IPS-18c (cell line): ENCODE measurements at regions not wholly inside any gene's neighbourhood (a gene's known extent, or its start where the extent isn't known, plus 50 kb on each side); places are given as distances from the start of the nearest gene placed in this dataset.
"Not testable (repeated sequence)": the region's sequence is repeated elsewhere in the genome, so short reads cannot be mapped to it uniquely, and the experiment has no call there.

Experiments used
- H3K4me3 ChIP-seq: 2 replicates; pipeline ENCODE4 v1.7.0; 2013; ENCODE audit warnings: low read depth, mild to moderate bottlenecking, low read length, moderate library complexity; ENCODE audit not compliant: insufficient read depth
- H3K9me3 ChIP-seq: one replicate; pipeline ENCODE4 v1.6.1; 2013; ENCODE audit warnings: mild to moderate bottlenecking, low read length, moderate library complexity; ENCODE audit not compliant: control insufficient read depth, insufficient read depth

DNA sequence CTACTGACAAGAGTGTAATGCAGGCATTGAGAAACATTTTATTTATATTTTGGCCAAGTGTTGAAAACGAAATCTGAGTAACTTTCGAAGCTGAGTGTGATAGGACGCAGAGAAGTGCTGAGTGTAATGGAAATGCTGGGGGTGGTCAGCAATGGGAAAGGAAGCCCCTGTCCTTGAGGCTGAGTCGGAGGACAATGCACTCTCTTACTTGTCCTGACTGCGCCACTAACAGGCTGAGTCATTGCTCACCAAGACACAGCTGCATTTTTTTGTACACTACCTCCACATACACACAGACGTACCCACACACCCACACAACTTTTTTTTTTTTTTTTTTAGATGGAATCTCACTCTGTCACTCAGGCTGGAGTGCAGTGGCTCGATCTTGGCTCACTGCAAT is 637.7 kb downstream of the SLCO4C1 start:
- H3K4me3 ChIP-seq, result no peak overlapping the region
- no peaks in the 10 kb centered on the region for H3K9me3 ChIP-seq

DNA sequence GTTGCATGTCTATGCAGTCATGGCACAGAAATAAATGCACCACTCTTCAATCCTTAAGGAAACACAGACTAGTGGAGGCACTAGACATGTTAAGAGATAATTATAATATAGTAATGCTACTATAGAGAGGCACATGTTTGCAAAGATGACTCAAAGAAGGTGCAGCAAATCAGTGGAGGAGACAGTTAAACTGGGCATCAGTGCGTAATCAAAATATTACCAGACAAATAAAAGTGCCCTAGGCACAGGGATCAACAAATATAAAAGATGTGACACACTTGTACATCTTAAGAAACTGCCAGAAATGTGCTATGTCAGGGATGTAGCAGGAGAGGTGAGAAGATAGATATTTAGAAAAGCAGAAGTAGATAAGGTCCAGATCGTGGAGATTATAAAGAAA is 642.1 kb downstream of the SLCO4C1 start:
- Histone ChIP-seq H3K4me3 (no peak overlapping the region), H3K9me3 (no peaks in the 10 kb centered on the region)

- Histone ChIP-seq H3K4me3 (no peak overlapping the region), H3K9me3 (no peaks in the 10 kb centered on the region)
Measured at GRCh38 chr5:101647861-101648260, 648.2 kb downstream of the SLCO4C1 start.

DNA sequence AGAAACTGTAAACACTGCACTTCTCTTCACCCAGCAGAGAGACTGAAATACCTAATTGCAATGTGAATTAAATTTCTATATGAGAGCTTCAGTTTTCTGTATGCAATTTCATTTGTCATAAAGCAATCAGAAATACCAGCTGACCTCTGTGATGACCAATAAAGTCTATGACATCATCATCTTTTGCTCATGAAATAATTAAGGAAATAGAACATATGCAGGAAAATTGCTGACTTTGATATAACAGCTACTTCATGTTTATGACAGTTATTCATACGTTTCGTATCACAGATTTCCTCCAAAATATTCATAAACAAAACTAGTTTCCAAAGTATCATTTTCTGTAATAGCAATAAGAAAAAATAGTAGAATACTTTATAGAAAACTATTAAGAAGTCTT is 652.3 kb downstream of the SLCO4C1 start:
- Histone ChIP-seq H3K9me3 (no peaks in the 10 kb centered on the region), H3K4me3 (no peak overlapping the region)

- Histone ChIP-seq H3K4me3 (no peak overlapping the region), H3K9me3 (no peaks in the 10 kb centered on the region)
Measured at GRCh38 chr5:101637599-101637998, 658.5 kb downstream of the SLCO4C1 start.

DNA sequence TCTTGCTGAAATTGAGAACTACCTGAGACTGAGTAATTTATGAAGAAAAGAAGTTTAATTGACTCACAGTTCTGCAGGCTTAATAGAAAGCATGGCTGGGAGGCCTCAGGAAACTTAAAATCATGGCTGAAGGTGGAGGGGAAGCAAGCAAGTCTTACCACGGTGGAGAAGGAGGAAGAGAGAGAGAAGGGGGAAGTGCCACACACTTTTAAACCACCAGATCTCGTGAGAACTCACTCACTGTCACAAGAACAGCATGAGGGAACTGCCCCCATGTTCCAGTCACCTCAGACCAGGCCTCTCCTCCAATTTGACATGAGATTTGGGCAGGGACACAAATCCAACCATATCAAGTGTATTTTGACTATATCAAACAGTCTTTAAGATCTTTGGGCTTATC is 668.3 kb downstream of the SLCO4C1 start:
- H3K9me3 ChIP-seq, H3K4me3 ChIP-seq: not testable (repeated sequence)

DNA sequence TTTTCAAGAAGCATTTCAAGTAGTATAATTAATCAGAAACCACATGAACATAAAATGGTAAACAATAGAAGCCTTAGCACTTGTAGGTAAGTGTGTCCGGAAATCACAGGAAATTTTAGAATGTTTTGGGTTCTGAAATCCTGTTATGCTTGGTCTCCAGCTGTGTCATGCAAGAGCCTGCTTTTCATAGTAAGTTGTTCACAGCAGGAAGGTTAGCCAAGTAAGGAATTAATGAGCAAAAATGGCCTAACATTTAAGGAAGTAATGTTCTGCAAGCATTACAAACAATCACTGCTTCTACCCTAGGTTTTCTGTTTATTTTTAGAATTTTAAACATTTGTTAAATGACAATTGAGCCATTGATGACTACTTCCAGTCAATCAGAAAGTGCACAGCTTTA is 669.5 kb downstream of the SLCO4C1 start:
- no peak overlapping the region for H3K4me3 ChIP-seq
- no peaks in the 10 kb centered on the region for H3K9me3 ChIP-seq

GRCh38 chr5:101611039-101611438 is 685.0 kb downstream of the SLCO4C1 start:
- Histone ChIP-seq H3K9me3 (peaks cover 2% of the 10 kb centered on the region), H3K4me3 (no peak overlapping the region)

GRCh38 chr5:101608322-101608721 is 687.8 kb downstream of the SLCO4C1 start:
- Histone ChIP-seq H3K9me3 (peaks cover 2% of the 10 kb centered on the region), H3K4me3 (no peak overlapping the region)

DNA sequence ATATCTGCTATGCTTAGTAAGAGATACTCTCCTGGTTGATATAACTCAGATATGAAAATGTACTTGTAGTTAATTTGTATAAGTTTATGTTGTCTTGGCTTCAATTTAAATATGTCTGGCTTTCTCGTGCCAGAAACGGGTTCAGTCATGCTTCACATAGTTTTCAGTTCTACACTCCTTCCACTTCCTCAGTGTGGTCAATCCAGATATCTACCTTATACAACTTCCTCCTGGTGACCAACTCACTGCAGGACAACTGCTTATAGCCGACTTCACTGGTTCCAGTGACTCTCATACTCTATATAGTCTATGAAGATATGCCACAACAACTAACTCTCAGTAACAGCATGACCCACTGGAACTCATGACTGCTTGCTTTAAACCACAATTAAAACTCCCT is 690.4 kb downstream of the SLCO4C1 start:
- H3K4me3 ChIP-seq, result no peak overlapping the region
- H3K9me3 ChIP-seq, result peaks cover 2% of the 10 kb centered on the region

- no peak overlapping the region for H3K4me3 ChIP-seq
Measured at GRCh38 chr5:101600614-101601013, 695.5 kb downstream of the SLCO4C1 start.

DNA sequence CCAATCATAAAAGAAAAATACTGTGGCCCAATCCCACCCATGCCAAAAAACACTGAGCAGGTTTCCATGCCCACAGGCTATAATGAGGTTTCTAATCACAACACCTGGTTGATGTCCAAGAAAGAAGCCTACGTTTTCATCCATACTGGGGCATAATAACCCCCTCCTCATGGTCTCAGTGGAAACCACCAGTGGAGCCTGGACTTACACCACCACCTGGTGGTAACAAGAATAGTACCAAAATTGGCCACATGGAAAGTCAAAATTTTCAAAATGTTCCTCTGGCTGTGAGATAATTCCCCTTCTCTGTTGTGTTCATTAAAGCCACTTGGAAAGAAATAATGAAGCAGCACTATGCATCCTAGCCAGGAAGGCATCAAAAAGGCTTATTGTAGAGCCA is 687.3 kb upstream of the ST8SIA4 start:
- Histone ChIP-seq H3K9me3 (no peaks in the 10 kb centered on the region), H3K4me3 (no peak overlapping the region)

More at GRCh38 chr5:101600614-101601013, 695.5 kb downstream of the SLCO4C1 start:
- H3K9me3 ChIP-seq, result no peaks in the 10 kb centered on the region

GRCh38 chr5:101585366-101585765 is 682.3 kb upstream of the ST8SIA4 start:
- H3K4me3 ChIP-seq, result no peak overlapping the region
- H3K9me3 ChIP-seq, result no peaks in the 10 kb centered on the region

GRCh38 chr5:101580591-101580990 is 677.5 kb upstream of the ST8SIA4 start:
- Histone ChIP-seq H3K4me3 (no peak overlapping the region), H3K9me3 (no peaks in the 10 kb centered on the region)

- no peak overlapping the region for H3K4me3 ChIP-seq
- no peaks in the 10 kb centered on the region for H3K9me3 ChIP-seq
Measured at GRCh38 chr5:101574017-101574416, 670.9 kb upstream of the ST8SIA4 start.

DNA sequence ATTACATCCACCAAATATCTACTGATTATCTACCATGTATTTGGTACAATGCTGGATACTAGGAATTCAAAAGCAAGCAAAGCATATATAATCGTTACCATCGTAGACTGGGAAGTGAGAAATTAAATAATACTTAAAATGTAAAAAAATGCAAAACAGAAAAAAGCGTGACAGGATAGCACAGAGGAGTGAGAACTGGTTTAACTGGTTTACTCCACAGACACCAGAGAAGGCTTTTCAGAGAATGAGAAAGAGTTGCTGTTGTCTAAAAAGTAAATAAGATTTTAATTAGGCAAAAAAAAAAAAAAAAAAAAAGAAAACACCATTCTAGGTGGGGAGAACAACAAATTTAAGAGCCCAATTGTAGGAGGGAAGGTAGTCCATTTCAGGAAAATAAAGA is 657.9 kb upstream of the ST8SIA4 start:
- H3K4me3 ChIP-seq, result no peak overlapping the region

GRCh38 chr5:101543780-101544179 is 640.7 kb upstream of the ST8SIA4 start:
- no peak overlapping the region for H3K4me3 ChIP-seq
- H3K9me3 ChIP-seq, result no peaks in the 10 kb centered on the region

More for the DNA sequence above, 657.9 kb upstream of the ST8SIA4 start:
- no peaks in the 10 kb centered on the region for H3K9me3 ChIP-seq

- H3K4me3 ChIP-seq, result no peak overlapping the region
- peaks cover 2% of the 10 kb centered on the region for H3K9me3 ChIP-seq
Measured at GRCh38 chr5:101539315-101539714, 636.2 kb upstream of the ST8SIA4 start.

GRCh38 chr5:101535626-101536025 is 632.5 kb upstream of the ST8SIA4 start:
- H3K4me3 ChIP-seq, result no peak overlapping the region
- peaks cover 2% of the 10 kb centered on the region for H3K9me3 ChIP-seq
